EH (cell line): ENCODE measurements at regions not wholly inside any gene's neighbourhood (a gene's known extent, or its start where the extent isn't known, plus 50 kb on each side); places are given as distances from the start of the nearest gene placed in this dataset.

Experiments
- DNase-seq: peaks from one replicate; pipeline ENCODE4 v3.0.0-alpha.2; 2015; ENCODE audit warnings: low read depth

- no peak for DNase-seq
Measured at GRCh38 chr6:144882425-144882824, 597.3 kb downstream of the UTRN start.

- no peak for DNase-seq
Measured at GRCh38 chr6:144883915-144884314, 598.8 kb downstream of the UTRN start.

DNA sequence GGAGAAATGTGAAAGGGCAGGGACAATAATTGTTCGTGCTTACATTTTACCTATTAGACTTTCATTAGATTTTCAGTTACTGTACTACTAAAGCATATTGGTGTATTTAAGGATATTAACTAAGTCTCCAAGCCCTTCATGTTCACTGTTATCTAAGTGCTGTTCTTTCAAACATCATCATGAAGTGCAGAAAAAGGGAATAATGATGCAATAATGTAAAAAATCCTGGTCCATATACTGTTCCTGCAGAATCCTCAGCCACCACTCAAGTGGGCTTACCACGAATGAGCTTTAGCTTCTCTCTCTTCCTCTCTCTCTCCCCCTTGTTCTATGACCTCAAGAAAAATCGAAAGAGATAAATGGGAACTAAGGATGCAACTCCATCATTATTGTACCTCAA is 600.7 kb downstream of the UTRN start:
- no peak for DNase-seq

DNA sequence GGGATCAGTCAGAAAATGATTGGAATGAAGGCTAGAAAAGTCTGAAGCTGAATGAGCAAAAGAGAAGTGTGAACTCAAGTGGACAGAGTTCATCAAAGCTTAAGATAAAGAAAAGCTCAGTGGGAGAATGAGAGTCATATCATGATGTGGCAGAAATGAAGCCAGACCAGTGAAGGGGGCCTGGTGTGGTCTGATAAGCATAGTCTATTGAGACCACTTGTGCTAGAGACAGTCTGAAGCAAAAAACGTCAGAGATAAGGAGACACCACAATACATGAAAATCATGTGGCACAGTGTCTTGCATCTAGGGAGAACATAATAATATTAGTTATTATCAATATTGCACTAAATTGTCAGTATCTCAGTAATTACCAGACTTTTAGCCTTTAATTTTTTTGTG is 601.5 kb downstream of the UTRN start:
- DNase-seq, result no peak

GRCh38 chr6:144888621-144889020 is 603.5 kb downstream of the UTRN start:
- DNase-seq, result no peak

- peak; percentile 54 for DNase-seq
Measured at GRCh38 chr6:144893680-144894151, 608.6 kb downstream of the UTRN start.

DNA sequence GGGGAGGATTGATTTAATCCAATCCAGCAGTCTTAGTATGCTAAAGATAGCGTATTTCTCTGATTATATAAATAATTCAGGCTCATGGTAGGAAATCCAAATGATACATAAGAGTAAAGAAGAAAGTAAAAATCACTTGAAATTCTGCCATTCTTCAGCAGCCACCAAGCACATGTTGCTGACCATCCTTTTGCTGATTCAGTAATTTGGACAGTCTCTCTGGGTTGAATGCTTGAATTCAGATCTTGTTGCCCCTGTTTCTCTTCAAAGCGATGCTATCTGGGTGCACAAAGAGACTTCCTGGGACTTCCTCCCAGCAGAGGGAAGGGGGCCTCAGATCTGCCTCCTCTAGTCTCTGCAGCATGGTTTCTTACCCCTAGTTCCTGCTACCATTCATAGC is 609.1 kb downstream of the UTRN start:
- no peak for DNase-seq

DNA sequence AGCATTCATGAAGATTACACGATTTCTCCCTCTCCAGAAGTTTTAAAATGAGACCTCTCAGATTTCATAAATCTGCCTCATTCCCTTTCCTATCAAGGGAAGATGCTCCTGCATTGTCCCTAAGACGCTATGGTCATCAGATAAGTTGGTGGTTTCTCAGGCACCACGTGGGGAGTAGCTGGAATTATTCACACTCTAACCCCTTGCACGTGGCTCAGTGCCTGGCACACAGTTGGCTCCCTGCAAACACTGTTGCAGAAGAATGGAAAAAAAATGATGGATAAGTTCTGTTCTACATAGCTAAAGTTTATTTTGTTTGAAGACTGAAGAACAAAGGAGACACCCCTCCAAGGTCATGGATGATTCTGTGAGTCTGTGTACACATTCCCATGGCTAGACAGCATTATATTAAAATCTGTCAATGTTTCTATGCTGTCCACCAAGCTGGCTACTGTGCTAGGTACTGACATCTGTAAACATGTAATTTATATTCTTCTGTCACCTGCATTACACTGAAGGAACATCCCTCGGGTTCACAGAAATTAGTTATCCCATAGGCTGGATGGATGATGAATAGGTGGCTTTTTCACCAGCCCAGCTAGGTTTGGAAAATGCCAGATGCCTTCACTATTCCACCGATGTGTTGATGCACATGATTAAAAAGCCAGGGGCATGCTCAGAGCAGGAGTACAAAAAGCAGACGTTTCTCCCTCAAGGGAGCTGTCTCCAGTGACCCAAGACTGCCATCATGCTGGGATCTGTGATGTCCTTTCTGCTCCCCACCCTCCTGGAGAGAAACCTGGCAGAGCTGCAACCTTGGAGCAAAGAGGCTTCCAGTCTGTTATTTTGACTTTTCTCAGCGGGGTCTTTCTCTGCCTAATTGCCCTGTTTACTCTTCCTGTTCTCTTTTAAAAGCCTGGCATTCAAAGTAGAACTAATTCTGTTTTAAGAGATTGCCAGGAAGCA is 610.5 kb downstream of the UTRN start:
- DNase-seq, result no peak

GRCh38 chr6:144896289-144896688 is 611.2 kb downstream of the UTRN start:
- DNase-seq, result peak; percentile 39

DNA sequence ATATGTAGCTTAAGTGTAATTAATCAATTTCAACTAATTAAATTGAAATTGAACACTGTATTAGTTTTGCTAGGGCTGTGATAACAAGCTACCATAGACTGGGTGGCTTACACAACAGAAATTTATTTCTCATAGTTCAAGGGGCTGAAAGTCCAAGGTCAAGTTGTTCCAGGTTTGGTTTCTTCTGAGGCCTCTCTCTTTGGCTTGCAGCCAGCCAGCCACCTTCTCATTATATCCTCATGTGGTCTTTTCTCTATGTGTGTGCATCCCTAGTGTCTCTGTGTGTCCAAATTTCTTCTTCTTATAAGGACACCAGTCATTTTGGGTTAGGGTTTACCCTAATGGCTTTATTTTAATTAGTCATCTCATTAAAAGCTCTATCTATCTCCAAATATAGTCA is 611.7 kb downstream of the UTRN start:
- no peak for DNase-seq

GRCh38 chr6:144897441-144897921 is 612.3 kb downstream of the UTRN start:
- peak; percentile 99 for DNase-seq

GRCh38 chr6:144898052-144898689 is 613.0 kb downstream of the UTRN start:
- DNase-seq, result peak; percentile 71

GRCh38 chr6:144898741-144899140 is 613.6 kb downstream of the UTRN start:
- DNase-seq, result peak; percentile 60

DNA sequence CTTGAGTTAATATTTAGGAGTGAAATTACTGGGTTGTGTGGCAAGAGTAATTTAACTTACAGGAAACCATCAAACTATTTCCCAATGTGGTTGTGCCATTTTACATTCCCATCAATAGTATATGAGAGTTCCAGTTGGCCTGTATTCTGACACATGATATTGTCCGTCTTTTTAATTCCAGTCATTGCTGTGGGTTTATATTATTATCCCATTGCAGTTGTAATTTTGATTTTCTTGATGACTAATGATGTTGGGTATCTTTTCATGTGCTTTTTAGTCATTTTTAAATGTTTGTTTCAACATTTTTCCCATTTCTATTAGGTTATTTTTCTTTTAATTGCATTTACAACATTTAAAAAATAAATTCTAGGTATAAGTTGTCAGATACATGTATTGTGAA is 614.0 kb downstream of the UTRN start:
- peak; percentile 94 for DNase-seq

- no peak for DNase-seq
Measured at GRCh38 chr6:144901412-144901811, 616.3 kb downstream of the UTRN start.

GRCh38 chr6:144908004-144908403 is 622.9 kb downstream of the UTRN start:
- peak; percentile 79 for DNase-seq

GRCh38 chr6:144909753-144910285 is 624.7 kb downstream of the UTRN start:
- peak; percentile 46 for DNase-seq

GRCh38 chr6:144911322-144911721 is 626.2 kb downstream of the UTRN start:
- DNase-seq, result no peak

DNA sequence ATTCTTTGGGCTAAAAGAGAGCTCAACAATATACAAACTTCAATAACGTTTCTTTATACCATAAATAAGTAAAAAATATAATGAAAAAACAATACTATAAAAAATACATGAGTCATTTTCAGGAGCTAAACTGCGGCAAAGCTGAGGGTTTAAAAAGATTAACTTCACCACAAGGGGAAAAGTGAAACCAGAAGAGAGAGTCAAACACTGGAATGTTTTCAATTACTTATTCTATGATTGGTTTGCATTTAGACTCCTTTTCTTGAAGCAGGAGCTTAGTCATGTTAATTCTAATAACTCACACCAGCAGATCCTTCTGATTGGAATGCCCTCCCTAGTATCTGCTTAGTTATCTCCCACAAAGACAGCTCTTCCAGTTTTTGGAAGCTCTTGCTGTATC is 627.3 kb downstream of the UTRN start:
- peak; percentile 89 for DNase-seq

- no peak for DNase-seq
Measured at GRCh38 chr6:144918073-144918472, 632.9 kb downstream of the UTRN start.

DNA sequence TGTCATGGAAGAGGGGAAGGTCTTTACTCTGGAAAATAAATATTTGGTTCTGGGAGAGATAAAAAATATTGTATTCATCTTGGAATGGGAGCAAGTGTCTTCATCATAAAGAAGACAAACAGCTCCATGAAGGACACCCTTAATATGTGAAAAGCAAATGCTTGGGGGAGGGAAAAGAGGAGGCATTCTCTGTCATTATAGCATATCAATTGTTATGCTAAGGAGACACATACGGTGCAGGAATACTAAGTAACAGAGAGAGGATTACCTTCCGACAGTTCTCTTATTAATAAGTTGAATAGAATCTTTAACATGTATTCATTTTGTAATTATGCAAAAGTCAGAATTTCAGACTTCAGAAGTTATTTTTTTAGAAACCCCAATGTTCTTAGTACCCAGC is 634.4 kb downstream of the UTRN start:
- no peak for DNase-seq

GRCh38 chr6:144920391-144920961 is 635.3 kb downstream of the UTRN start:
- no peak for DNase-seq
